KMS-11 (cell line): ENCODE measurements at regions not wholly inside any gene's neighbourhood (a gene's known extent, or its start where the extent isn't known, plus 50 kb on each side); places are given as distances from the start of the nearest gene placed in this dataset.

Experiments
- H2AFZ ChIP-seq: fragments of 200-600 bp; sonication (generic); 2 replicates; pipeline ENCODE4 v1.6.1; 2016; ENCODE audit warnings: antibody characterized with exemption, mixed run types, low read depth
- H3K27ac ChIP-seq: fragments of 200-600 bp; sonication (generic); 2 replicates; pipeline ENCODE4 v1.6.1; 2016; ENCODE audit warnings: mild to moderate bottlenecking, mixed run types
- H3K27me3 ChIP-seq: fragments of 200-600 bp; sonication (generic); 2 replicates; pipeline ENCODE4 v1.6.1; 2017; ENCODE audit warnings: mild to moderate bottlenecking, low read depth, mixed run types, moderate library complexity; ENCODE audit not compliant: insufficient read depth
- H3K36me3 ChIP-seq: fragments of 200-600 bp; sonication (generic); 2 replicates; pipeline ENCODE4 v1.6.1; 2017; ENCODE audit warnings: mild to moderate bottlenecking, mixed run types; ENCODE audit not compliant: insufficient read depth
- H3K4me1 ChIP-seq: fragments of 200-600 bp; sonication (generic); 2 replicates; pipeline ENCODE4 v1.6.1; 2016; ENCODE audit warnings: mild to moderate bottlenecking, low read depth, mixed run types; ENCODE audit not compliant: poor library complexity, severe bottlenecking
- H3K4me2 ChIP-seq: fragments of 200-600 bp; sonication (generic); 2 replicates; pipeline ENCODE4 v1.7.0; 2016; ENCODE audit warnings: mild to moderate bottlenecking, mixed run types
- H3K4me3 ChIP-seq: fragments of 200-600 bp; sonication (generic); IDR thresholded peaks from 2 replicates; pipeline ENCODE4 v1.6.1; 2017; ENCODE audit warnings: low read depth, low read length, mixed read lengths; ENCODE audit not compliant: insufficient read depth
- H3K79me2 ChIP-seq: fragments of 200-600 bp; sonication (generic); 2 replicates; pipeline ENCODE4 v1.6.1; 2016; ENCODE audit warnings: low read depth, mixed run types; ENCODE audit not compliant: insufficient read depth
- H3K9ac ChIP-seq: fragments of 200-600 bp; sonication (generic); 2 replicates; pipeline ENCODE4 v1.6.1; 2016; ENCODE audit warnings: mild to moderate bottlenecking, mixed run types
- H4K20me1 ChIP-seq: fragments of 200-600 bp; sonication (generic); 2 replicates; pipeline ENCODE4 v1.6.1; 2016; ENCODE audit warnings: mild to moderate bottlenecking, mixed run types; ENCODE audit not compliant: insufficient read depth
- CTCF ChIP-seq: fragments of 200-600 bp; sonication (generic); conservative IDR thresholded peaks from 2 replicates; pipeline ENCODE4 v1.6.1; 2017; ENCODE audit warnings: low read depth, mild to moderate bottlenecking, antibody characterized with exemption, low read length, moderate library complexity, mixed read lengths

- H3K4me3 ChIP-seq = no peak overlapping the region
- no peak overlapping the region for H3K4me2 ChIP-seq
These were observed 164.1 kb upstream of the PPARGC1A start for GRCh38 chr4:24053934-24054333.

GRCh38 chr4:24044610-24045589 lies 155.1 kb upstream of the PPARGC1A start:
- H3K9ac ChIP-seq = no peak overlapping the region
- H3K27me3 ChIP-seq = no peaks in the 10 kb centered on the region
- no peaks in the 10 kb centered on the region for H3K4me1 ChIP-seq
- H3K4me2 ChIP-seq = no peak overlapping the region
- no peak overlapping the region for H3K4me3 ChIP-seq
- H3K36me3 ChIP-seq = no peaks in the 10 kb centered on the region
- no peaks in the 10 kb centered on the region for H3K79me2 ChIP-seq
- H3K27ac ChIP-seq = no peak overlapping the region
- no peaks in the 10 kb centered on the region for H4K20me1 ChIP-seq
- no peak overlapping the region for H2AFZ ChIP-seq
- TF ChIP-seq CTCF = no peak

More at GRCh38 chr4:24053934-24054333, 164.1 kb upstream of the PPARGC1A start:
- H3K9ac ChIP-seq = no peak overlapping the region
- no peaks in the 10 kb centered on the region for H3K4me1 ChIP-seq
- no peak overlapping the region for H3K27ac ChIP-seq
- H3K27me3 ChIP-seq = no peaks in the 10 kb centered on the region
- H2AFZ ChIP-seq = no peak overlapping the region
- no peaks in the 10 kb centered on the region for H3K79me2 ChIP-seq
- no peaks in the 10 kb centered on the region for H3K36me3 ChIP-seq
- H4K20me1 ChIP-seq = no peaks in the 10 kb centered on the region
- no peak for TF ChIP-seq CTCF

- Histone ChIP-seq H3K79me2 (no peaks in the 10 kb centered on the region), H3K9ac (no peak overlapping the region), H4K20me1 (no peaks in the 10 kb centered on the region), H3K4me2 (no peak overlapping the region), H3K36me3 (no peaks in the 10 kb centered on the region), H3K27me3 (no peaks in the 10 kb centered on the region), H3K27ac (no peak overlapping the region), H3K4me1 (no peaks in the 10 kb centered on the region), H3K4me3 (no peak overlapping the region), H2AFZ (no peak overlapping the region)
- TF ChIP-seq CTCF = no peak
These were observed 152.2 kb upstream of the PPARGC1A start for GRCh38 chr4:24042094-24042493.

GRCh38 chr4:24040811-24041210 lies 151.0 kb upstream of the PPARGC1A start:
- Histone ChIP-seq H3K79me2 (no peaks in the 10 kb centered on the region), H3K27ac (no peak overlapping the region), H4K20me1 (no peaks in the 10 kb centered on the region), H3K4me3 (no peak overlapping the region), H3K4me1 (no peaks in the 10 kb centered on the region), H3K36me3 (no peaks in the 10 kb centered on the region), H3K9ac (no peak overlapping the region), H2AFZ (no peak overlapping the region), H3K27me3 (no peaks in the 10 kb centered on the region), H3K4me2 (no peak overlapping the region)
- no peak for TF ChIP-seq CTCF
